DMS 273 (cell line): ENCODE measurements at regions not wholly inside any gene's neighbourhood (a gene's known extent, or its start where the extent isn't known, plus 50 kb on each side); places are given as distances from the start of the nearest gene placed in this dataset.

Experiments used
- DNase-seq: peaks from one replicate; lab custom pipeline; 2025; ENCODE audit not compliant: unreplicated experiment; lab: John Stamatoyannopoulos, UW

GRCh38 chr2:199136242-199136641 is 321.5 kb downstream of the SATB2 start:
- DNase-seq: no peak

- no peak for DNase-seq
Observed at GRCh38 chr2:199131876-199132275, 325.9 kb downstream of the SATB2 start.

- DNase-seq: no peak
Observed at GRCh38 chr2:199131136-199131655, 326.5 kb downstream of the SATB2 start.

GRCh38 chr2:199130501-199130900 is 327.2 kb downstream of the SATB2 start:
- DNase-seq: no peak

- no peak for DNase-seq
Observed at GRCh38 chr2:199128476-199129229, 329.1 kb downstream of the SATB2 start.

GRCh38 chr2:199119796-199120195 is 337.9 kb downstream of the SATB2 start:
- DNase-seq: no peak

GRCh38 chr2:199118673-199119112 is 339.0 kb downstream of the SATB2 start:
- no peak for DNase-seq

- no peak for DNase-seq
Observed at GRCh38 chr2:199115169-199115568, 342.6 kb downstream of the SATB2 start.

- DNase-seq: no peak
Observed at GRCh38 chr2:199113111-199113510, 344.6 kb downstream of the SATB2 start.

- DNase-seq: no peak
Observed at GRCh38 chr2:199111458-199111857, 346.3 kb downstream of the SATB2 start.

- no peak for DNase-seq
Observed at GRCh38 chr2:199108056-199108455, 349.7 kb downstream of the SATB2 start.

- DNase-seq: no peak
Observed at GRCh38 chr2:199105826-199106225, 351.9 kb downstream of the SATB2 start.

GRCh38 chr2:199101487-199101886 is 356.3 kb downstream of the SATB2 start:
- no peak for DNase-seq

- no peak for DNase-seq
Observed at GRCh38 chr2:199100326-199101110, 357.2 kb downstream of the SATB2 start.

GRCh38 chr2:199092419-199092818 is 365.3 kb downstream of the SATB2 start:
- DNase-seq: no peak

GRCh38 chr2:199085261-199085660 is 372.5 kb downstream of the SATB2 start:
- DNase-seq: no peak

- DNase-seq: no peak
Observed at GRCh38 chr2:199070322-199070949, 387.3 kb downstream of the SATB2 start.

- DNase-seq: no peak
Observed at GRCh38 chr2:199064201-199064600, 393.5 kb downstream of the SATB2 start.

GRCh38 chr2:199057936-199058335 is 399.8 kb downstream of the SATB2 start:
- no peak for DNase-seq

GRCh38 chr2:199055336-199055735 is 402.4 kb downstream of the SATB2 start:
- no peak for DNase-seq

GRCh38 chr2:199042660-199043379 is 414.9 kb downstream of the SATB2 start:
- DNase-seq: no peak
